ENCODE measurements at regions not wholly inside any gene's neighbourhood (a gene's known extent, or its start where the extent isn't known, plus 50 kb on each side); places are given as distances from the start of the nearest gene placed in this dataset.

DNA sequence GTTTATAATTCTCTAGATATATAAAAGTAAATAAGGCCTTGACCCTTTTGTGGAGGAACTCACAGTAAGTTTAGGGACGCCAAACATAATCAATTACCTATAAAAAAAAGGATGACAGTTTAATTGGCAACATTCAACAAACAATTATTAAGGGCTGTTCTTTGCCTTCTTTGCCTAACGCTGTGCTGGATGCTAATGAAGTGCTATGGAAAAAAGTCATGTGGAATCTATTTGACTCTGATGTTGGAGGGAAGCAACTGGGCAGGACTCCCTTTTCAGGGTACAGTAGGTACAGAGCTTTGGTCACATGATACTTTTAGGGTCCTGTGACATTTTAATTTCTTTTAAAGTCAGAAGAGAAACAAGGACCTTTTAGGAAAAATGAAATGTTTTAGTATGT is 91.1 kb downstream of the PCDH7 start:
- TF ChIP-seq, protein P1, sequence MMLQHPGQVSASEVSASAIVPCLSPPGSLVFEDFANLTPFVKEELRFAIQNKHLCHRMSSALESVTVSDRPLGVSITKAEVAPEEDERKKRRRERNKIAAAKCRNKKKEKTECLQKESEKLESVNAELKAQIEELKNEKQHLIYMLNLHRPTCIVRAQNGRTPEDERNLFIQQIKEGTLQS (IDR thresholded peaks at IDR 0.05): no peak
- TF ChIP-seq POLR2A (IDR thresholded peaks at IDR 0.05; ENCODE audit: borderline replicate concordance, extremely low read depth, insufficient read depth, insufficient read length) (no peak), SIN3A (IDR thresholded peaks at IDR 0.05; ENCODE audit: low read depth) (no peak), RAD21 (IDR thresholded peaks at IDR 0.05; ENCODE audit: low read depth) (no peak), EGR1 (IDR thresholded peaks at IDR 0.05; ENCODE audit: low read depth) (no peak), MAX (IDR thresholded peaks at IDR 0.05) (no peak), JUND (IDR thresholded peaks at IDR 0.05) (no peak), REST (IDR thresholded peaks at IDR 0.05; ENCODE audit: low read depth) (no peak), YY1 (IDR thresholded peaks at IDR 0.05; ENCODE audit: extremely low read depth, insufficient replicate concordance, low read depth, low read length) (no peak), EZH2 (IDR thresholded peaks at IDR 0.05) (no peak), FOSL1 (IDR thresholded peaks at IDR 0.05; ENCODE audit: low read depth) (no peak), SRF (IDR thresholded peaks at IDR 0.05; ENCODE audit: low read depth) (no peak), ZFX (IDR thresholded peaks at IDR 0.05) (no peak), TCF7L2 (IDR thresholded peaks at IDR 0.05; ENCODE audit: borderline replicate concordance, extremely low read depth, insufficient read depth, insufficient read length) (no peak), ZNF274 (IDR thresholded peaks at IDR 0.05; ENCODE audit: low read depth, low read length) (no peak), SP1 (IDR thresholded peaks at IDR 0.05; ENCODE audit: low read depth) (no peak), CEBPB (IDR thresholded peaks at IDR 0.05; ENCODE audit: low read depth) (no peak), CBX3 (IDR thresholded peaks at IDR 0.05; ENCODE audit: low read depth) (no peak)
- TF ChIP-seq, protein P2, sequence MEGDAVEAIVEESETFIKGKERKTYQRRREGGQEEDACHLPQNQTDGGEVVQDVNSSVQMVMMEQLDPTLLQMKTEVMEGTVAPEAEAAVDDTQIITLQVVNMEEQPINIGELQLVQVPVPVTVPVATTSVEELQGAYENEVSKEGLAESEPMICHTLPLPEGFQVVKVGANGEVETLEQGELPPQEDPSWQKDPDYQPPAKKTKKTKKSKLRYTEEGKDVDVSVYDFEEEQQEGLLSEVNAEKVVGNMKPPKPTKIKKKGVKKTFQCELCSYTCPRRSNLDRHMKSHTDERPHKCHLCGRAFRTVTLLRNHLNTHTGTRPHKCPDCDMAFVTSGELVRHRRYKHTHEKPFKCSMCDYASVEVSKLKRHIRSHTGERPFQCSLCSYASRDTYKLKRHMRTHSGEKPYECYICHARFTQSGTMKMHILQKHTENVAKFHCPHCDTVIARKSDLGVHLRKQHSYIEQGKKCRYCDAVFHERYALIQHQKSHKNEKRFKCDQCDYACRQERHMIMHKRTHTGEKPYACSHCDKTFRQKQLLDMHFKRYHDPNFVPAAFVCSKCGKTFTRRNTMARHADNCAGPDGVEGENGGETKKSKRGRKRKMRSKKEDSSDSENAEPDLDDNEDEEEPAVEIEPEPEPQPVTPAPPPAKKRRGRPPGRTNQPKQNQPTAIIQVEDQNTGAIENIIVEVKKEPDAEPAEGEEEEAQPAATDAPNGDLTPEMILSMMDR (IDR thresholded peaks at IDR 0.05 in 2 of 3, conservative IDR thresholded peaks at IDR 0.05 in 1 of 3; ENCODE audit: borderline replicate concordance in 1 of 3, insufficient read depth in 1 of 3, low read depth in 2 of 3, low read length in 2 of 3): no peak
- H2AFZ ChIP-seq (ENCODE audit: low read depth, low read length, poor library complexity, severe bottlenecking): no peak overlapping the region
- H3K4me1 ChIP-seq (ENCODE audit: control insufficient read depth in 1 of 2, insufficient read depth in 2 of 2, low read length in 2 of 2): peaks cover 80 to 93% of the 10 kb centered on the region in 2 experiments
- peak overlapping the region; percentile 100 for H3K27ac ChIP-seq (ENCODE audit: low read depth, low read length)
- intact Hi-C loops (cut with micrococcal nuclease): no loop called here
- H3K79me2 ChIP-seq (ENCODE audit: insufficient read depth, low read length): peaks cover 5% of the 10 kb centered on the region; the same call in 1 of the 2 replicates
- H3K9me3 ChIP-seq (ENCODE audit: control insufficient read depth in 1 of 2, insufficient read depth in 1 of 2, low read depth in 1 of 2, low read length in 2 of 2): no peaks in the 10 kb centered on the region
- no peak overlapping the region for H3K4me3 ChIP-seq (replicated peaks in 1 of 2; ENCODE audit: low read depth in 1 of 2, low read length in 2 of 2)
- no peak for ATAC-seq
- RAD21 ChIA-PET (ENCODE audit: low non-redundant PET in 1 of 2, low total read pairs in 2 of 2, uncharacterized antibody in 2 of 2, unreplicated experiment in 2 of 2): no interaction called here
- BruUV-seq (replicated peaks): no TSS peak
- no peaks in the 10 kb centered on the region for H3K36me3 ChIP-seq (ENCODE audit: control insufficient read depth in 1 of 2, insufficient read depth in 2 of 2, low read length in 2 of 2)
- CTCF ChIA-PET: no interaction called here
- H3K27me3 ChIP-seq (ENCODE audit: insufficient read depth, low read length): no peaks in the 10 kb centered on the region
- H3K9me2 ChIP-seq (ENCODE audit: insufficient read depth): no peaks in the 10 kb centered on the region
- H3K4me2 ChIP-seq (ENCODE audit: low read length): no peak overlapping the region
- POLR2A ChIA-PET: interaction anchor here (1.7 kb wide), 1 partner anchor 10 kb away, joined by 6 read pairs; no protein-coding TSS in a partner anchor
- no peak overlapping the region for H3K9ac ChIP-seq (ENCODE audit: low read length)
- DNase-seq (ENCODE audit: low read depth, low spot score): no peak
- H4K20me1 ChIP-seq (ENCODE audit: insufficient read depth): no peaks in the 10 kb centered on the region

Data from HCT116 (cell line).